Skeletal muscle satellite cell (primary cell): ENCODE measurements at regions not wholly inside any gene's neighbourhood (a gene's known extent, or its start where the extent isn't known, plus 50 kb on each side); places are given as distances from the start of the nearest gene placed in this dataset.

Experiments
- H3K27me3 ChIP-seq: 2 replicates; pipeline ENCODE4 v1.7.0; 2013; ENCODE audit warnings: low read length; ENCODE audit not compliant: control insufficient read depth, insufficient read depth
- H3K36me3 ChIP-seq: 2 replicates; pipeline ENCODE4 v1.7.0; 2013; ENCODE audit warnings: mild to moderate bottlenecking, control low read depth, low read length; ENCODE audit not compliant: insufficient read depth
- H3K4me1 ChIP-seq: 2 replicates; pipeline ENCODE4 v1.7.0; 2013; ENCODE audit warnings: low read length; ENCODE audit not compliant: control insufficient read depth, insufficient read depth
- H3K4me2 ChIP-seq: 2 replicates; pipeline ENCODE4 v1.7.0; 2013; ENCODE audit warnings: mild to moderate bottlenecking, low read length
- H3K4me3 ChIP-seq: 2 replicates; pipeline ENCODE4 v1.7.0; 2013; ENCODE audit warnings: low read length
- H3K9ac ChIP-seq: 2 replicates; pipeline ENCODE4 v1.7.0; 2013; ENCODE audit warnings: mild to moderate bottlenecking, low read depth, low read length, moderate library complexity
- H3K9me3 ChIP-seq: replicated peaks from 2 replicates; pipeline ENCODE4 v1.7.0; 2013; ENCODE audit warnings: mild to moderate bottlenecking, control low read depth, low read length

- no peaks in the 10 kb centered on the region for H3K27me3 ChIP-seq
- H3K36me3 ChIP-seq = no peaks in the 10 kb centered on the region
- no peak overlapping the region for H3K4me3 ChIP-seq
- H3K4me2 ChIP-seq = no peak overlapping the region
- H3K9ac ChIP-seq = no peak overlapping the region
- no peaks in the 10 kb centered on the region for H3K9me3 ChIP-seq
- H3K4me1 ChIP-seq = no peaks in the 10 kb centered on the region
Observed at GRCh38 chr1:57789936-57790335, 366.1 kb upstream of the DAB1 start.

- H3K27me3 ChIP-seq = no peaks in the 10 kb centered on the region
- H3K9ac ChIP-seq = no peak overlapping the region
- no peaks in the 10 kb centered on the region for H3K4me1 ChIP-seq
- H3K36me3 ChIP-seq = no peaks in the 10 kb centered on the region
- no peak overlapping the region for H3K4me2 ChIP-seq
- H3K4me3 ChIP-seq = no peak overlapping the region
- no peaks in the 10 kb centered on the region for H3K9me3 ChIP-seq
Observed at GRCh38 chr1:57788313-57788712, 364.5 kb upstream of the DAB1 start.

- Histone ChIP-seq H3K36me3 (no peaks in the 10 kb centered on the region), H3K4me2 (no peak overlapping the region), H3K27me3 (no peaks in the 10 kb centered on the region), H3K9me3 (no peaks in the 10 kb centered on the region), H3K4me3 (no peak overlapping the region), H3K9ac (no peak overlapping the region), H3K4me1 (no peaks in the 10 kb centered on the region)
Observed at GRCh38 chr1:57784356-57784755, 360.5 kb upstream of the DAB1 start.

GRCh38 chr1:57782357-57782756 lies 358.5 kb upstream of the DAB1 start:
- no peaks in the 10 kb centered on the region for H3K4me1 ChIP-seq
- H3K4me3 ChIP-seq = no peak overlapping the region
- no peaks in the 10 kb centered on the region for H3K27me3 ChIP-seq
- H3K9me3 ChIP-seq = no peaks in the 10 kb centered on the region
- no peaks in the 10 kb centered on the region for H3K36me3 ChIP-seq
- no peak overlapping the region for H3K4me2 ChIP-seq
- H3K9ac ChIP-seq = no peak overlapping the region

- Histone ChIP-seq H3K4me3 (no peak overlapping the region), H3K36me3 (no peaks in the 10 kb centered on the region), H3K27me3 (no peaks in the 10 kb centered on the region), H3K9me3 (no peaks in the 10 kb centered on the region), H3K9ac (no peak overlapping the region), H3K4me2 (no peak overlapping the region), H3K4me1 (no peaks in the 10 kb centered on the region)
Observed at GRCh38 chr1:57772580-57773195, 348.8 kb upstream of the DAB1 start.

GRCh38 chr1:57770772-57771171 lies 346.9 kb upstream of the DAB1 start:
- H3K36me3 ChIP-seq = no peaks in the 10 kb centered on the region
- no peaks in the 10 kb centered on the region for H3K27me3 ChIP-seq
- H3K9me3 ChIP-seq = no peaks in the 10 kb centered on the region
- no peaks in the 10 kb centered on the region for H3K4me1 ChIP-seq
- H3K9ac ChIP-seq = no peak overlapping the region
- H3K4me2 ChIP-seq = no peak overlapping the region
- H3K4me3 ChIP-seq = no peak overlapping the region

GRCh38 chr1:57770236-57770635 lies 346.4 kb upstream of the DAB1 start:
- Histone ChIP-seq H3K9ac (no peak overlapping the region), H3K27me3 (no peaks in the 10 kb centered on the region), H3K9me3 (no peaks in the 10 kb centered on the region), H3K36me3 (no peaks in the 10 kb centered on the region), H3K4me3 (no peak overlapping the region), H3K4me1 (no peaks in the 10 kb centered on the region), H3K4me2 (no peak overlapping the region)

GRCh38 chr1:57761628-57762027 lies 337.8 kb upstream of the DAB1 start:
- Histone ChIP-seq H3K27me3 (no peaks in the 10 kb centered on the region), H3K4me1 (no peaks in the 10 kb centered on the region), H3K4me3 (no peak overlapping the region), H3K9ac (no peak overlapping the region), H3K36me3 (no peaks in the 10 kb centered on the region), H3K9me3 (no peaks in the 10 kb centered on the region), H3K4me2 (no peak overlapping the region)

- no peaks in the 10 kb centered on the region for H3K27me3 ChIP-seq
- H3K4me2 ChIP-seq = no peak overlapping the region
- no peaks in the 10 kb centered on the region for H3K36me3 ChIP-seq
- no peak overlapping the region for H3K4me3 ChIP-seq
- no peaks in the 10 kb centered on the region for H3K4me1 ChIP-seq
- H3K9ac ChIP-seq = no peak overlapping the region
- no peaks in the 10 kb centered on the region for H3K9me3 ChIP-seq
Observed at GRCh38 chr1:57752843-57753242, 329.0 kb upstream of the DAB1 start.

GRCh38 chr1:57748719-57749118 lies 324.9 kb upstream of the DAB1 start:
- no peak overlapping the region for H3K9ac ChIP-seq
- H3K9me3 ChIP-seq = no peaks in the 10 kb centered on the region
- H3K27me3 ChIP-seq = no peaks in the 10 kb centered on the region
- no peak overlapping the region for H3K4me3 ChIP-seq
- H3K4me1 ChIP-seq = no peaks in the 10 kb centered on the region
- H3K36me3 ChIP-seq = no peaks in the 10 kb centered on the region
- no peak overlapping the region for H3K4me2 ChIP-seq

GRCh38 chr1:57747818-57748217 lies 324.0 kb upstream of the DAB1 start:
- H3K9ac ChIP-seq = no peak overlapping the region
- H3K27me3 ChIP-seq = no peaks in the 10 kb centered on the region
- H3K9me3 ChIP-seq = no peaks in the 10 kb centered on the region
- no peak overlapping the region for H3K4me3 ChIP-seq
- no peak overlapping the region for H3K4me2 ChIP-seq
- no peaks in the 10 kb centered on the region for H3K4me1 ChIP-seq
- no peaks in the 10 kb centered on the region for H3K36me3 ChIP-seq

GRCh38 chr1:57741521-57741920 lies 317.7 kb upstream of the DAB1 start:
- H3K4me2 ChIP-seq = no peak overlapping the region
- no peaks in the 10 kb centered on the region for H3K36me3 ChIP-seq
- H3K9me3 ChIP-seq = no peaks in the 10 kb centered on the region
- no peak overlapping the region for H3K4me3 ChIP-seq
- H3K4me1 ChIP-seq = no peaks in the 10 kb centered on the region
- H3K9ac ChIP-seq = no peak overlapping the region
- no peaks in the 10 kb centered on the region for H3K27me3 ChIP-seq
